ENCODE measurements at regions not wholly inside any gene's neighbourhood (a gene's known extent, or its start where the extent isn't known, plus 50 kb on each side); places are given as distances from the start of the nearest gene placed in this dataset.
A peak's percentile ranks its signal among the peaks of the same experiment; 100 is the strongest.

GRCh38 chr4:55175779-55176231 is 50.4 kb upstream of the KDR start:
- Histone ChIP-seq H3K4me1 (no peaks in the 10 kb centered on the region), H3K4me3 (no peak overlapping the region), H3K27ac (no peak overlapping the region), H3K9me3 (no peaks in the 10 kb centered on the region), H3K36me3 (no peaks in the 10 kb centered on the region), H3K27me3 (no peaks in the 10 kb centered on the region)
- DNase-seq = no peak
- TF ChIP-seq CTCF (IDR thresholded peaks at IDR 0.05) = no peak
- TF ChIP-seq POLR2A (IDR thresholded peaks at IDR 0.05) = no peak
- intact Hi-C loops (cut with DNase I; ENCODE audit: low total_unique reads) = no loop called here

- Histone ChIP-seq H3K4me1 (no peaks in the 10 kb centered on the region), H3K27me3 (no peaks in the 10 kb centered on the region), H3K4me3 (no peak overlapping the region), H3K9me3 (no peaks in the 10 kb centered on the region), H3K36me3 (no peaks in the 10 kb centered on the region), H3K27ac (no peak overlapping the region)
- DNase-seq = no peak
- no peak for TF ChIP-seq POLR2A (IDR thresholded peaks at IDR 0.05)
- no peak for TF ChIP-seq CTCF (IDR thresholded peaks at IDR 0.05)
- intact Hi-C loops (cut with DNase I; ENCODE audit: low total_unique reads) = no loop called here
These were observed 51.1 kb upstream of the KDR start for GRCh38 chr4:55176497-55176896.

DNA sequence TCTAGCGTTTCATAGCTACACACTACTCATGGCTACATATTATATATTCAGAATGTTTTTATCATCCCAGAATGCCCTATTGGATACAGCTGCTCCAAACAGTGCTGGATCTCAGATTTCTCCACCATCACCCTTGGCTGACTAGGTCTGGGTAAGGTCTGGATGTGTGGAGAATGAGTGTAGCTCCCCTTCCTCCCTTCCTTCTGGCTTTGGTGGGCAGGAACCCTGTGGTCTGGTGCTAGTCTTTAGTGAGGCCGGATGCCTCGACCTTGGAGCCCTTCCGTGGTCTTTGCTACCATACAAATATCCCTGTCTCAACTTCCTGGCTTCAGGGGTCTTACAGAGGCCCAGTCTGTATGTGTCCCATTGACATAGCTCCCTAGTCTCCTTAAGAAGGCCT is 52.1 kb upstream of the KDR start:
- H3K36me3 ChIP-seq = no peaks in the 10 kb centered on the region
- no peaks in the 10 kb centered on the region for H3K4me1 ChIP-seq
- intact Hi-C loops (cut with DNase I; ENCODE audit: low total_unique reads) = no loop called here
- TF ChIP-seq CTCF (IDR thresholded peaks at IDR 0.05) (no peak), POLR2A (IDR thresholded peaks at IDR 0.05) (no peak)
- H3K27ac ChIP-seq = no peak overlapping the region
- no peak for DNase-seq
- H3K9me3 ChIP-seq = no peaks in the 10 kb centered on the region
- H3K27me3 ChIP-seq = no peaks in the 10 kb centered on the region
- H3K4me3 ChIP-seq = no peak overlapping the region

DNA sequence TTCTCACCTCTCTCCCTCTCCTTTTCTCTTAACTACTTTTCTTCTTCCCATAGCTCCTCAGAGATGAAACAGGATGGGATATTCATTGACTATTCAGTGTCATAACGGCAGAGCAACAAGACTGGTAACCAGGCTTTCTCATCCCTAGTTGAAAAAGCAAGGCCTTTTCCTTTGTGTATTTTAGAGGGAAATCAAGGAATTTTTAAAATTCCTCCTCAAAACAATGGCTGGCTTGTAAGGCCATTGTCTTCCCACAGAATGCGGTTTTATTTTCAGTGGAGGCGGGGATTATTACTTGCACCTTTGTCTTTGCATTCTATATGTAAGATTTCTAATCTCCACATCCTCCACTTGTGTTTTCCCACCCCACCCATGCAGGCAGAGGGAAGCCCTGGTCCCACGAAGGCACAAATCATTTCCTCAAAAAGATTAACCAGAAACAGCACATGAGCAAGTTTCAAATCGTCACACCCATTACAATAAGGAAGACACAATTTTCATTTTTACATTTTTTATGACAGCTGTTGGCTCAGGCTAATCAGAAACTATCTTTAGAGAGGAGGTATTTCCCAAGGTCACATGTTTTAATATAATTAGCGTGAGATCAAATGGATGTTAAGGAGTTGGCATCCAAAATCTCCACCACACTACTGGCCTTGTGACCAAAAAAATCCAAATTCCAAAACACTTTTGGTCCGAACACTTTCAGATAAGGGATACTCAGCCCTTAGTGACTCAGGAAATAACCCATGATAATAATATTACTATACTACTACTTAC is 53.0 kb upstream of the KDR start:
- no peaks in the 10 kb centered on the region for H3K36me3 ChIP-seq
- no peak for TF ChIP-seq POLR2A (IDR thresholded peaks at IDR 0.05)
- no peak for TF ChIP-seq CTCF (IDR thresholded peaks at IDR 0.05)
- H3K4me3 ChIP-seq = no peak overlapping the region
- H3K27me3 ChIP-seq = no peaks in the 10 kb centered on the region
- intact Hi-C loops (cut with DNase I; ENCODE audit: low total_unique reads) = no loop called here
- H3K27ac ChIP-seq = peak overlapping the region in 1 of 2 donors; percentile 4
- no peaks in the 10 kb centered on the region for H3K9me3 ChIP-seq
- DNase-seq = no peak
- H3K4me1 ChIP-seq = no peaks in the 10 kb centered on the region

DNA sequence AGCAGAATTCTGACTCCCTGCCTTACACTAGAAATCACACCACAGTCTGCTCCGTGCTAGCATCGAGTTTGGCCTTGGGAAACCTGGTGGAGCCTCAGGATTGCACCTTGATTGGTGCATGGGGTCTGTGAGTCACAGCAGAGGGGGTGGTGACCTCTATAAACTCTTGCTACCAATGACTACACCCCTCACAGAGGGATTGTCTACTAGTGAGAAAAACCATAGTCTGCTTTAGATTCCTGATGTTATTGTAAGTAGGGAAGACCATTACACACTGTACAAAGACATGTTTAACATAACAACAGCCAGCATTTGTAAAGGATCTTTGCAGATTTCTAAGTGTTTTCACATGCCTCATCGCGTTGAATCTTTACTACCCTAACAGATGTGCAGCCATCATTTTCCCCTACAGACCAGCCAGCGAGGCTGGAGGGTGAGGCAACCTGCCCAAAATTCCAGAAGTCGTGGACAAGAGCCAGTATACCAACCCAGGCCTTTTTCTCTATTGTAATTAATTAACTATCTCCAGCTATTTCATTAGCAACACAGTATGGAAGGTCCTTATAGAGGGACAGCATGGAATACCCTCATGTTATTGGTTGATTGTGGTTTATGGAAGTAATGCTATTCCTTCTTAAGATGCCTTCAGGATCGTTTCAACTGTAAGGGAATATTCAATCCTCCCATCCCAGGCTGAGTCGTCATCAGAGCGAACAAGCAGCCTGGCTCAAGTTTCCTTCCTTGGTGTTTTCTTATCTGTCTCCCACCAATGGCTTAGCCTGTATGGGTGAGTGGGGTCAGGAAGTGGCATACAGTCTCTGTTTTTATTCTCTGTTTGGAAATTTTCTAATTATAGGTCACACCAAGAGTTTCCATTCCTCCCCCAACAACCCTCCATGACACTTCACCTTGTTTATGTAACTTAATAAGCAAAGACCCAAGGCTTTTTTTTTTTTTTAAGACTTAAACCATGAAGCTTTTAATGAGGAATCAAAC is 55.9 kb upstream of the KDR start:
- TF ChIP-seq CTCF (IDR thresholded peaks at IDR 0.05) (no peak), POLR2A (IDR thresholded peaks at IDR 0.05) (no peak)
- intact Hi-C loops (cut with DNase I; ENCODE audit: low total_unique reads) = no loop called here
- no peaks in the 10 kb centered on the region for H3K9me3 ChIP-seq

More for the DNA sequence above, 55.9 kb upstream of the KDR start:
- no peaks in the 10 kb centered on the region for H3K4me1 ChIP-seq
- H3K27me3 ChIP-seq = no peaks in the 10 kb centered on the region
- H3K36me3 ChIP-seq = no peaks in the 10 kb centered on the region
- no peak overlapping the region for H3K27ac ChIP-seq
- no peak overlapping the region for H3K4me3 ChIP-seq
- no peak for DNase-seq
